GM12892 (cell line): ENCODE measurements at regions not wholly inside any gene's neighbourhood (a gene's known extent, or its start where the extent isn't known, plus 50 kb on each side); places are given as distances from the start of the nearest gene placed in this dataset.

Source experiments
- DNase-seq: peaks from one replicate; pipeline ENCODE4 v3.0.0; 2011; ENCODE audit not compliant: insufficient read length
- FAIRE-seq: peaks from 2 replicates; lab custom pipeline; 2011; peaks lifted over from hg19 to GRCh38; lab: Jason Lieb, UNC
- POLR2A ChIP-seq: IDR thresholded peaks from 2 replicates; pipeline ENCODE4 v1.6.1; 2011; ENCODE audit warnings: low read depth, low read length, control low read depth
- POLR2AphosphoS5 ChIP-seq: IDR thresholded peaks from 2 replicates; pipeline ENCODE4 v1.6.1; 2011; ENCODE audit warnings: low read depth, low read length, control low read depth
- TAF1 ChIP-seq: IDR thresholded peaks from 2 replicates; pipeline ENCODE4 v1.6.1; 2011; ENCODE audit warnings: low read depth, mild to moderate bottlenecking, control low read depth, low read length, borderline replicate concordance

GRCh38 chr7:136600475-136600874, 268.0 kb upstream of the CHRM2 start:
- no peak for TF ChIP-seq POLR2AphosphoS5
- no peak for TF ChIP-seq TAF1
- FAIRE-seq, result no peak
- no peak for DNase-seq

- FAIRE-seq, result no peak
These were observed 273.7 kb upstream of the CHRM2 start for GRCh38 chr7:136594739-136595144.

DNA sequence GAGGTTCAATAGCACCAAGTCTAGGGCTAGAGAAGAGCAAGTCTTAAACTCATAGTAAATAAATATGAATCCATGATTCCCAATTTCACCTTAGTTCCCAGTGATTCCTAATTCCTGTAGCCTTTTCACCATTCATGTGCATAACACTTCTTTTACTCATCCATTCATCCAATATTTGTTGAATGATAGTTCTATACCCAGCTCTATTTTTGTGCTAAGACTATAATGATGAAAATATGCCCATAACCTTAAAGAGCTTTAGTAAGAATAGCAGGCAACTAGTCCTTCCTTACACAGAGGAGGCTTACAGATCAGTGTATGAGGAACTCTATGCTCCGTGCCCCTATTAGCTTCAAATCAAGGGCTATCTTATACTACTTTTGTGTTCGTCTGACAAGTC, 280.2 kb upstream of the CHRM2 start:
- TF ChIP-seq POLR2AphosphoS5 (no peak), POLR2A (no peak), TAF1 (no peak)
- DNase-seq (no peak), FAIRE-seq (no peak)

More at GRCh38 chr7:136594739-136595144, 273.7 kb upstream of the CHRM2 start:
- TF ChIP-seq TAF1, result no peak
- TF ChIP-seq POLR2AphosphoS5, result no peak
- no peak for TF ChIP-seq POLR2A
- no peak for DNase-seq

GRCh38 chr7:136585954-136586670, 282.3 kb upstream of the CHRM2 start:
- TF ChIP-seq POLR2AphosphoS5 (no peak), POLR2A (no peak), TAF1 (no peak)
- no peak for FAIRE-seq

DNA sequence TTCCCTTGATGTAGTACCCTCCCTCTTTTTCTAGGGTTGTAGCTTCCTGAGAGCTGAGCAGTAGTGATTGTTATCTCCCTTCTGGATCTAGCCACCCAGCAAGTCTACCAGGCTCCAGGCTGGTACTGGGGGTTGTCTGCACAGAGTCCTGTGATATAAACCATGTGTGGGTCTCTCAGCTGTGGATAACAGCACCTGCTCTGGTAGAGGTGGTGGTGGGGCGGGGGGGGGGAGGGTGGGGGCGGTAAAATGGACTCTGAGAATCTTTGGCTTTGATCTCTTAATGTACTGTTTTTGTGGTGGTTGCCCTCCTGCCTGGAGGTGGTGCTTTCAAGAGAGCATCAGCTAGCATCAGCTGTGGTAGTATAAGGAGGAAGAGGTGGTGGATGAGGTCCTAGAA, 302.0 kb upstream of the CHRM2 start:
- DNase-seq (no peak), FAIRE-seq (no peak)
- no peak for TF ChIP-seq POLR2AphosphoS5
- TF ChIP-seq POLR2A, result no peak
- no peak for TF ChIP-seq TAF1

More at GRCh38 chr7:136585954-136586670, 282.3 kb upstream of the CHRM2 start:
- no peak for DNase-seq

DNA sequence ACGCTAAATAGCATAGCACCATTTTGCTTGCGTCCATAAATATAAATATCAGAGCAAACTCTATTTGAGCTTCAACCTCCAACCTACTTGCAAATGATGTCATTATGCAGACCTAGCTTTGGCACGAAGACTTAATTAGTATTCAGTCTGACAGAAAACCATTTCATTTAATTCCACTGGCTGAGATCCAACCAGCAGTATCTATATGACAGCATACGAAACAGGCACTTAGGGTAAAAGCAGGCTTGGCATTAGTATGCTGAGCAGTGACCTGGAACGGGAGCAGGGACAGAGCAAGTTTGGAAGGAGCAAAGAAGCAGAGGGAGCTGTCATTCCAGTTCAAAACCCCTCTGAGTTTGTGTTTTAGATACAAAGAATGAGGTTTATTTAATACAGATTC, 312.5 kb upstream of the CHRM2 start:
- TF ChIP-seq TAF1 (no peak), POLR2A (no peak), POLR2AphosphoS5 (no peak)
- FAIRE-seq (no peak), DNase-seq (no peak)

DNA sequence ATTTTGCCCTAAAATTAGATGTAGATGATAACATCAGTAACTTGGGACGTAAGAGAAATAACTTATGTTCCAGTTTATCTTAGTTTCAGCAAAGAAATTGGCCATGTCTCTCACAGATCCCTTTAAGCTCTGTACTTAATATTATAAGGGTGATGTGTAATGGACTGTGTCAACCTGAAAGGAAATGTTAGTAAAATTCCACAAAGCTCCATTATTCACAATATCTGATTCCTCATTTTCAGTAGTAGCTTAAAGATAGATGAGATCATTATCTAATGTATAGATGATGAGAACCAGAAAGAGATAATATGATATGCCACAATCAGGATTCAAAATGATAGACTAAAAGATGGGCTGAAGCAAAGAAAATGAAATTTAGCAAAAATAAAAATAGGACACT, 316.8 kb upstream of the CHRM2 start:
- DNase-seq (no peak), FAIRE-seq (no peak)
- TF ChIP-seq TAF1, result no peak
- TF ChIP-seq POLR2AphosphoS5, result no peak
- no peak for TF ChIP-seq POLR2A

DNA sequence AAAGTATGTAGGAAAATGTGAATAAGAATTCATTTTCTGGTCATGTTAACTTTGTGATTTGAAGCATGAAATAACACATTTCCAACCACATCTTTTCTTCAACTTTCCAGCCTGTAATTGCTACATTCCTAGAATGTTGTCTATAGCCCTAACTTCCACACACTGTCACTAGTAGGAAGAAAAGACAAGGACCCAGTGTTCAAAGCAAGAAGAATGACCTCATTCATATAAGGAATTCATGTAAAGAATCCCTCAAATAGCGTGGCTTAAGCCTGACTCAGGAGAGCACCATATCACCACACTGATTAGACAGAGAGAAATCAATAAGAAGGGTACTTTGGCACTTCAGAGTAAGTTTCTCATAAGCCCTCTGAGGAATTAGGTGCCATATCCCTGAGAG, 318.7 kb upstream of the CHRM2 start:
- TF ChIP-seq POLR2AphosphoS5, result no peak
- no peak for TF ChIP-seq POLR2A
- no peak for TF ChIP-seq TAF1
- DNase-seq (no peak), FAIRE-seq (no peak)

- FAIRE-seq, result no peak
- TF ChIP-seq POLR2A (no peak), TAF1 (no peak), POLR2AphosphoS5 (no peak)
- no peak for DNase-seq
These were observed 334.7 kb upstream of the CHRM2 start for GRCh38 chr7:136533732-136534131.

- FAIRE-seq (no peak), DNase-seq (no peak)
- TF ChIP-seq POLR2A (no peak), POLR2AphosphoS5 (no peak), TAF1 (no peak)
These were observed 337.6 kb upstream of the CHRM2 start for GRCh38 chr7:136530831-136531230.

- FAIRE-seq, result no peak
These were observed 340.1 kb upstream of the CHRM2 start for GRCh38 chr7:136528329-136528728.

GRCh38 chr7:136527554-136527953, 340.9 kb upstream of the CHRM2 start:
- FAIRE-seq (no peak), DNase-seq (no peak)
- no peak for TF ChIP-seq TAF1
- TF ChIP-seq POLR2AphosphoS5, result no peak
- TF ChIP-seq POLR2A, result no peak

More at GRCh38 chr7:136528329-136528728, 340.1 kb upstream of the CHRM2 start:
- no peak for TF ChIP-seq TAF1
- TF ChIP-seq POLR2A, result no peak
- no peak for TF ChIP-seq POLR2AphosphoS5
- DNase-seq, result no peak
